ENCODE measurements at regions not wholly inside any gene's neighbourhood (a gene's known extent, or its start where the extent isn't known, plus 50 kb on each side); places are given as distances from the start of the nearest gene placed in this dataset.
"Not testable (repeated sequence)": the region's sequence is repeated elsewhere in the genome, so short reads cannot be mapped to it uniquely, and the experiment has no call there.

DNA sequence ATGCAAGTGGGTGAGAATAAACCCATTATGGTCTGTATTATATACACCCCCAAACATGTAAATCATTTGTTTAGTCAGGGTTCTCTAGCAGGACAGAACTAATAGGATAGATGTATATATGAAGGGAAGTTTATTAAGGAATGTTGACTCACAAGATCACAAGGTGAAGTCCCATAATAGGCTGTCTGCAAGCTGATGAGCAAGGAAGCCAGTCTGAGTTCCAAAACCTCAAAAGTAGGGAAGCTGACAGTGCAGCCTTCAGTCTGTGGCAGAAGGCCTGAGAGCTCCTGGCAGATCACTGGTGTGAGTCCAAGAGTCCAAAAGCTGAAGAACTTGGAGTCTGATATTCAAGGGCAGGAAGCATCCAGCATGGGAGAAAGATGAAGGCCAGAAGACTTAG lies 270.8 kb upstream of the PRICKLE1 start:
- H3K4me3 ChIP-seq (ENCODE audit: low read length); DNase-seq (ENCODE audit: low read depth, low spot score): not testable (repeated sequence)

DNA sequence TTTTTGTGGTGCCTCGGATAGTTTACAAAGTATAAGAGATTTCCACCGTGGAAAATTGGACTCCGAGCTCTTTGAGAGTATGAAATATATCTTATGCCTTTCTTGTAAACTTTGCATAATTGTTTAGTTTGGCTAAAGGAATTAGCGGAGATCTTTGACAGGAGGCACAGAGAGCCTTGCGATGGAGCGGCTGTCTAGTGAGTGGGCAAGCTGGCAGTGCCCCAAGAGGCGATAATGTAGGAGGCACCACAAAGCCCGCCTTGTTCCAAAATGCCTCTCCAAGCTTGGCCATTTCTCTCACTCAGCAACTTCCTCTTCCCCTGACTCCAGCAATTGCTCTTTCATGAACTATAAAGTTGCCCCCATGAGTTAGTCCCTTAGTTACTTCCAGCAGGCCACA lies 270.1 kb upstream of the PRICKLE1 start:
- no peak overlapping the region for H3K4me3 ChIP-seq (ENCODE audit: low read length)
- no peak for DNase-seq (ENCODE audit: low read depth, low spot score)

DNA sequence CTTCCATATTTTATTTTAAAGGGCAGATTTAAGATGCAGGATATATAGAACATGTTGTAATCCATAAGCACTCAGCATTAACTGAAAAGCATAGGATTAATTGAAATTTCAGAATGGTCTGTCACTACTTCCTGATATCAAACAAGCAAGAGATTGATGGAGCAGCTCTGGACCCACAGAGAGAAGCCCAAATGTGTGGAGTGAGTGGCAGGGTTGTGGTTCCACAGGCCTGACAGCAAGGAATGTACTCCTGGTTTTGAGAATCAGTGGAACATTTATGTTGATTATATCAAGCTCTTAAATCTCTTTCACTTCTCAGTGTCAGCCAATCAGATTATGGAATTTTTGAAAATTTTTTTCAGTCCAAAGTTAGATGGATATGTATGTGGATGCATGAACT lies 267.6 kb upstream of the PRICKLE1 start:
- DNase-seq (ENCODE audit: low read depth, low spot score): no peak

DNA sequence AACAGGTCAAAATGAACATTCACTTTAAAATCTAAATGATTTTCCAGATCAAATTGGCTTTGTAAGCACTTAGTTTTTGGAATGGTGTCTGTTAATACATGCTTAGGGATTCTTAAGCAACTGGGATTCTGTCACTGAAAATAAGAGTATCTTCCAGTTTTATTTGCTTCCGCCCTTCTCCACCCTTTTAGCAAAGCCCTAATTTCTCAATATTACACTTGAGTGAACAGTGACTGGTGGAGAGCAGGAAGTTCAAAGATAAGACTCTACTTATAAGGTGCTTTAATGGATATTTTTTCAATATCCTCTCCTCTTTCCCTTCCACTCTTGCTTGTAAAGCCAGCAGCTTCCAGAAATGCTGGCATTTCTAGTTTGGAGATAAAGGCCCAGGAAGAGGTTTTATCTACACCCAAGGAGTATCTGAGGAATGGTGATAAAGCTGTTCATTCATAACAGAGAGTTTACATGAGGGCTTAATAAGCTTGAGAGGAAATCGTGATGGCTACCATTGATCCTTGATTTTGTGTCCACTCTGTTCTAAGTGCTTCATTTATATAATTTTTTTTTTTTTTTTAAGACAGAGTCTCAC lies 265.9 kb upstream of the PRICKLE1 start:
- DNase-seq (ENCODE audit: low read depth, low spot score): no peak
- H3K4me3 ChIP-seq (ENCODE audit: low read length): no peak overlapping the region

More for the DNA sequence above, 267.6 kb upstream of the PRICKLE1 start:
- no peak overlapping the region for H3K4me3 ChIP-seq (ENCODE audit: low read length)

DNA sequence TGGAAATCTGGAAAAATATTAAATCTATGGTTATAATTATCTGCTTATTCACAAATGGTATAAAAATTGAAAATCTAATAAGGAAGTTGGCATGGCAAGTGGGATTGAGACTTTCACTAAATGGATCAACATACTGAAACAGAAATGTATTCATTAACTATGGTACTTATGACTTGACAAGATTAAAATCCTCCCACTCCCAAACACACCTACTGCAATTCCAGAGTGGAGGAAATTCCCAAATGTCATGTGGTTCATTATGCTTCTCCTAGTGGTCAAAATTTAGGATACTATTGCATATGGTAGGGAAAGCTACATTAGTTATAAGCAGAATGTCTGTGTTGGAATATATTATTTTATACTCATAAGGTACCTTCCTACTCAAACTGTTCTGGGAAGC lies 265.3 kb upstream of the PRICKLE1 start:
- DNase-seq (ENCODE audit: low read depth, low spot score): no peak
- H3K4me3 ChIP-seq (ENCODE audit: low read length): no peak overlapping the region

DNA sequence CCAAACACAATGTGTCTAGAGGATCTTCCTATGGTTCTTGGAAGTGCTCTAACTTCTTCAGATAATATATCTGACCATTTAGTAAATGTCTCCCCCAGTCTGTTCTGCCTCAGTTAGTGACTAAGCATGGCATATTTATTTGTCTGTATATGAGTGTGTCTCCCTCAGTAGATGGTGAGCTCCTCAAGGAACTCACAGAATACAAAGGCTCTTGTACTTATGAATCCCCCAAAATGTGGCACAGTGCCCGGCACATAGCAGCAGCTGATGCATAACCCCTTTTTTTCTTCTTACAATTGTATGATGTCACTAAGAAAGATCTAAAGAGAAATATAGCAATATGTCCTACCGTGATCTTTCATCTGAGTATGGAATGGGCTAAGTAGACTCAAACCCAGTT lies 264.7 kb upstream of the PRICKLE1 start:
- H3K4me3 ChIP-seq (ENCODE audit: low read length): no peak overlapping the region
- DNase-seq (ENCODE audit: low read depth, low spot score): no peak

DNA sequence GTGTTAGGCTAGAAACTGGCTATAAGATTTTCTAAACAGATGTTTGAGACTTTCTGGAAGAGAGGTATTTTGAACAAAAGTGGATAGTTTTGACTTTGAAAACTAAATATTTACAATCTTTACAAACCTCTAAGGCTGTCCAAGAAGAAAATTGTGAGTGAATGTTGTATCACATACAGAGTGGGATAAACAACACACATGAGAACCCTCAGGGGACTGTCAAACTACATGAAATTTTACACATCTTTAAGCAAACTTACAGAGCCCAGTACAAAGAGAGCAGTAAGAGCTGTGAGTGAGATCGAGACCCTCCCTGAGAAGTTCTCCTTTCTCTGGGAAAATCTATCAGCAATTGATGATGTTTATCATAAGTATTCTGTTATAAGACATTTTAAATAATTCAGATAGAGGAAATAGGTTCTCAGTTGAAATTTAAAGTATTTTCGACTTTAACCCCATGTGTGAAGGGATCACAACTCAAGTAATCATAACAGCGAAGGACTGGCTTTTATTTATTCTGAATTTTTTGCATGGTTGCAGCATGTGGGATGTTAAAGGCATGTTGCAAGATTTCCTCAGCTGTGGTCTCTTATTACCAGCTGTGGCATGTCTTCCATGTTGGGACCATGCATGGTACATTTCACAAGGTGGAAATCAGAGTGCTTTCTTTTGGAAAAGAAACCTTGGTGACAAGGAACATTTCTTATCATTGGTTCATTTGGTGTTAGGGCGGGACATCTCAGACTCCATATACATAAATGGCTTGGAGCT lies 264.0 kb upstream of the PRICKLE1 start:
- no peak for DNase-seq (ENCODE audit: low read depth, low spot score)

DNA sequence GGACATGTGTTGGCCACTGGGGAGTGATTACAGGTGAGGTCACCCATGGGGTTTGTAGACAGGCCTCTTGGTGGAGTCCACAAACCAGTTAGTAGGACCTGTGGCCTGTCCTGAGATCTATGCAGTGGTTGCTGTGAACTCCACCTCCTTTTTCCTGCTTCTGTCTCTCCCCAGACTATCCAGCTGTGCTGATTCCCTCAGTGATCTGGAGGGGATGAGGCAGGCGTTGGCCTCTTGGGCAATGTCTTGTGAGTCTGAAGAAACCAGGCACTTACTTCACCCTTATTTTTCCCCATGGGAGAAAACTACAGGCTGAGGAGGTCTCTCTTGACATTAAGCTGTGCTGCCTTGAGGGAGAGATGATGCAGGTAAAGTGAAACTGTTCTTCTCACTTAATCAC lies 257.2 kb upstream of the PRICKLE1 start:
- no peak for DNase-seq (ENCODE audit: low read depth, low spot score)

More for the DNA sequence above, 264.0 kb upstream of the PRICKLE1 start:
- no peak overlapping the region for H3K4me3 ChIP-seq (ENCODE audit: low read length)

DNA sequence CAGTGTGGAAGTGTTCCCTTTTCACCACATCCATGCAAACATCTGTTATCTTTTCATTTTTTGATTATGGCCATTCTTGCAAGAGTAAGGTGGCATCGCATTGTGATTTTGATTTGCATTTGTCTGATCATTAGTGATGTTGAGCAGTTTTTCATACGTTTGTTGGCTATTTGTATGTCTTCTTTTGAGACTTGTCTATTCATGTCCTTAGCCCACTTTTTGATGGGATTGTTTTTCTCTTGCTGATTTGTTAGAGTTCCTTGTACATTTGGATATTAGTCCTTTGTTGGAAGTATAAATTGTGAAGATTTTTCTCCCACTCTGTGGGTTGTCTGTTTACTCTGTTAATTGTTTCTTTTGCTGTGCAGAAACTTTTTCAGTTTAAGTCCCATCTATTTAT lies 244.5 kb upstream of the PRICKLE1 start:
- H3K4me3 ChIP-seq (ENCODE audit: low read length): no peak overlapping the region
- no peak for DNase-seq (ENCODE audit: low read depth, low spot score)

More for the DNA sequence above, 257.2 kb upstream of the PRICKLE1 start:
- H3K4me3 ChIP-seq (ENCODE audit: low read length): no peak overlapping the region

DNA sequence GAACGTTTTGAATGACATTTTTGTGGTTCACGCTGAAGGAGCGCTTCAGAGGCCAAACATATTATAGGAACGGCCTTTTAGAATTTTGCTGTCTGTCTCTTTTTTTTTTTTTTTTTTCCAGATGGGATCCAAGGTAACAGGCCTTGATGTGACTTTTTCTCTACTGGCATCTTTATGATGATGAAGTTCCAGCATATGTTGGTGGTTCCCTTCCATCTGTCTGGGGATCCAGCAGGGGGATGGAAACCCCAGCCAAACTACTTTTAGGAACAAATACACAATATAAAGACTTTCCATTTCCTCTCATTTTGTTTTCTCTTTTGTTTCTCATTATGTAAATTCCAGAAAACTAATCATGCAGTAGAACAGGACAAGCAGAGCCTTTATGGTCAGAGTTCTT lies 239.3 kb upstream of the PRICKLE1 start:
- no peak overlapping the region for H3K4me3 ChIP-seq (ENCODE audit: low read length)
- no peak for DNase-seq (ENCODE audit: low read depth, low spot score)

DNA sequence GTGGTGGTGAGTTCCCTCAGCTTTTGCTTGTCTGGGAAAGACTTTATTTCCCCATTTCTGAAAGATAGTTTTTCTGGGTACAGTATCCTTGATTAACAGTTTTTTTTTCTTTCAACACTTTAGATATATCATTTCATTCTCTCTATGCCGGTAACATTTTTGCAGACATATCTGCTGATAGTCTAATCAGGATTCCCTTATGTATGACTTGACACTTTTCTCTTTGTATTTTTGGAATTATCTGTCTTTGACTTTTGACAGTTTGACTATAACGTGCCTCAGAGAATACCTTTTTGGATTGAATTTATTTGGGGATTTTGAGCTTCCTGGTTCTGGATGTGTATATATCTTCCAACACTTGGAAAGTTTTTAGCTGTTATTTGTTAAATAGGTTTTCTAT lies 234.8 kb upstream of the PRICKLE1 start:
- DNase-seq (ENCODE audit: low read depth, low spot score): no peak
- H3K4me3 ChIP-seq (ENCODE audit: low read length): no peak overlapping the region

DNA sequence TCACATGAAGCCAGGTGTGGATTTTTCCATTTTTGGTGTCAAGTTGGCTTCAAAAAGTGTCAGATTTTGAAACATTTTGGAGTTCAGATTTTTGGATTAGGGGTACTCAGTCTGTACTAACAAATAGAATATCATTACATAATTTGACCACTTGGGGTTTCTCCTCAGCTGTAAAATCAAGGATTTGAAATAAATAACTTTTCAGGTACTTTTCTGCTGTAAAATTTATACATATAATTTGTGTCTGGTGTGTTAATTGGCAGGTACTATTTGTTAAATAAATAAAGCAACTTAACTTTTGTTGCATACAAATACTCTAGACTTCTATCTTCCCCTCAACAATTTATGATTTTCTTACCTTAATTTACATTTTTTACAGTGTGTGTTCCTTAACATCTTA lies 234.1 kb upstream of the PRICKLE1 start:
- H3K4me3 ChIP-seq (ENCODE audit: low read length): no peak overlapping the region
- DNase-seq (ENCODE audit: low read depth, low spot score): no peak

DNA sequence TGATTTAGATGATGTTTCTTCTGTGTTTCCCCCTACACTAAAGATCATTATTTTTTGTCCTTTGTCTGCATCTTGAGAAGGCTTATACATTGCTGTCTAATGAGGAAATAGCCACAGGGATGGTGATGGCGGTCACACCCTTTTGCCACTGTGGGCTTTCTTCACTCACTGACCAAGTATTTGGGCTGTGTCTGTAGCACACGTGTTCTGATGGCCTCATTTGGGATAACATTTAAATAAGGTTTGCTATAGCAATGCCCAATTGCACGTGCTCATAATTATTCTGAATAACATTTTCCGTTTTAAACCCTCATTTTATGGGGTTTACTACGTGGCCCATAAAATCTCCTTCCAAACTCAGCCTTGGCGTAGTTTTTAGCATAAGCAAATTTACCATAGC lies 230.3 kb upstream of the PRICKLE1 start:
- no peak for DNase-seq (ENCODE audit: low read depth, low spot score)
- H3K4me3 ChIP-seq (ENCODE audit: low read length): no peak overlapping the region

DNA sequence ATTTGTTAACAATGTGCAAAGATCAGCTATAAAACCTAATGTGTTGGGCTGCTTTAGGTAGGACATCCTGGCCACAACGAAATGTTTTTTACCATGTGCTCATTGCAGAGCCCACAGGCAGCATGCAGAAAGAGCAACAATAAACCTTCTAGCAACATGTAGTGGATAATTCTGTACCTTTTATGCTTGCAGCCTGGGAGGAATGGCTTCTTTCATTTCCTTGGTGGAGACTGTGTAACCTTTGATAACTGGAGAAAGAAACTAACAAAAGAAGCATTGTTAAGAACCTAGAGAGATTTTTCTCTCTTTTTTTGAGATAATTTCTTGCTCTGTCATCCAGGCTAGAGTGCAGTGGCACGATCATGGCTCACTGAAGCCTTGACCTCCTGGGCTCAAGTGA lies 225.5 kb upstream of the PRICKLE1 start:
- H3K4me3 ChIP-seq (ENCODE audit: low read length): no peak overlapping the region
- no peak for DNase-seq (ENCODE audit: low read depth, low spot score)

DNA sequence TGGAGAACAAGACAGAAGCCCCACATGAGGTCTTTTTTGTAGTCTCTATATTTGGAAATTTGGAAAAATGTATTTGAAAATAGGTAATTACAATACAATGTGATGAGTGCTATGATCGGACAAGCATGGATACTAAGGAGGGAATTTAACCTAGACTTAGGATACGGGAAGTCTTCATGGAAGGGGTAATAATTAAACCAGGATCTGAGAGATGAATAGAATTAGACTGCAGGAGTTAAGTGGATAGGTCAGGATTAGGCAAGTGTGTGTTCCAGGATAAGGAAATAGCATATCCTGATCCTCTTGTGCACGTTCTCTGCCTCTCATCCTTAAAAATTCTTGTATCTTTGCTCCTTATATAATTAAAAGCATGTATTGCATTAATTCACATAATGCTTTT lies 223.3 kb upstream of the PRICKLE1 start:
- no peak overlapping the region for H3K4me3 ChIP-seq (ENCODE audit: low read length)
- DNase-seq (ENCODE audit: low read depth, low spot score): no peak

DNA sequence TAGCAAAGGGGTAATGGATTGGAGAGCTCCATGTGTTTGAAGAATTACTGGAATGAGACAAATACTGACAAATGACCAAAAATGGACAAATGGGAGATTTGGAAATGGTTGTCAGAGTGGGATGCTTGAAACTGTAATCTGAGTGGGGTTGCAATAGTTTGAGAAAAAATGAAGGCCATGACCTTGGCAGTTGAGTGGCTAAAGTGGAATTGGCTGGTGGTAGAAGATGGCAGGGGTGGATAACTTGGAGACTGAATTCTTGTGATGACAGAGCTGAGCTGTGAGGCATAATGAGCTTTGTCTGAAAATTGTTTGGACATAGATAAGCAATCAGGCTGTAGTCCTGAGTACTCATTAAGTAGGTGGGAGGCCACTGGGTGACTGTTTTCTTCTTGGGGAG lies 222.5 kb upstream of the PRICKLE1 start:
- no peak for DNase-seq (ENCODE audit: low read depth, low spot score)

DNA sequence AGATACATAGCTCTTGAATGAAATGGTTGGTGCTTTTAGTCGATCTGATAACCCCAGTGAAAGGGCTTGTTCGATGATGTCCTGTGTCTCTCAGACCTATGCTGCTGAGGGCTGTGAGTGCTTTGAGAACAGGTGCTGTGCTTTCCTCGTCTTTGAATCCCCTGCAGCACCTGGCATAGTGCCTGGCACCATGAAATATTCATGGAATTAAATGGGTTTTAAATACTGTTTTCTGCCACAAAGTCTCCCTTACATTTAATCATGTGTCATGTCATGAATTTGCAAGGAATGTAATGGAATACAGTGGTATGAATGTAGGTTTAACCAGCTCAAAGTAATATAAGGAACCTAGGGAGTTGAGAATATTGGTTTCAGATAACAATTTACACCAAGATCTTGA lies 220.5 kb upstream of the PRICKLE1 start:
- no peak for DNase-seq (ENCODE audit: low read depth, low spot score)
- H3K4me3 ChIP-seq (ENCODE audit: low read length): no peak overlapping the region

More for the DNA sequence above, 222.5 kb upstream of the PRICKLE1 start:
- no peak overlapping the region for H3K4me3 ChIP-seq (ENCODE audit: low read length)

DNA sequence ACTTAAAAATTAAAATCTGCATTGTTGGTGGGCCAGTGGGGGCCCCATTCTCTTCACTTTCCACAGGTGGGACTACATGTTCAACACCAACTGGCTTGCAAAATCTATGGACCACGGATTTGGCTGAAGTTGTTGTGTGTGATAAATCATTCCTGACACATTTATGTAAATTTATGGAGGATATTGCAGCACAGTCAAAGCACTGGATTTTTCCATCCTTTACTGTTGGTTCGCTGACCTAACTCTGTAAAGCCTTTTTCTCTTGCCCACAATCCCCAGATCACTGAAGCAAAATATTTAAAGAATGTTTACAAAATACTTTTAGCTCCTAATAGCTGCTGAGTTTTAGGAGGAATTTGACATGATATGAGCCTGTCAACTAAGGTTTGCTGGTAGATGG lies 219.7 kb upstream of the PRICKLE1 start:
- no peak overlapping the region for H3K4me3 ChIP-seq (ENCODE audit: low read length)
- DNase-seq (ENCODE audit: low read depth, low spot score): no peak

DNA sequence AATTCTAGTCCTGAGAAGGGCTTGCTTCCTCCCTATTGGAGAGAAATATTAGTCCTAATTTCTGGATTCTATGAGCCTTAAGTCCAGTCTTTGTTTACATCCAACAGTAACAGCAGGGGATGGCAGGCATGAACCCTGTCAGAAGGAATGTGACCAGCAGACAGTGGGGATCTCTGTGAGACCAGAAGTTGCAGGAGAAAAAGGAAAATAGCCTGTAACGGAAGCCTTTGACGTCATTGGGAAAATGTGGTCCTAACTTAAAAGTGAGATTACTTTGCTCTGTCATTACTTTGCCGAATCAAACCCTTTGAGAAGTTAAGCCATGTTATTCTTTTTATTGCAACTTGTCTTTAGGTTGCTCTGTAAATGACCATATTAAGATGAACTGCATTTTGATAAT lies 218.2 kb upstream of the PRICKLE1 start:
- DNase-seq (ENCODE audit: low read depth, low spot score): no peak
- H3K4me3 ChIP-seq (ENCODE audit: low read length): no peak overlapping the region

DNA sequence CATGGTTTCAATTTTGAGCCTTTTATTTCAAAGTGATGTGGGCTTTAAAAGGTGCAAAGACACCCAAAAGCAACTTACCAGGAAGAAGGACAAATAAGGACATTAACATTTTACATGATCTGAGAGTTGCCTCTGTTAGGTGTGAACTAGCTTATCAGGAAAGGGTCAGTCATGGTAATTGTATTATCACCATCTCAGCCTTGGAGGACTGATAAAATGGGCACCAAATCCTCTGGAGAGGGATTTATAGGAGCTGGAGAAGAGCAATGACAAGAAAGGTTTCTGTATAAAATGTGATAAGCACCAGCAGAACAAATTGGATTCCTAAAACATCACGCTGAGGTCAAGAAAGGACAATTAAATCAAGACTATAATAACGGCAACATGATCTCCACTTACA lies 217.7 kb upstream of the PRICKLE1 start:
- DNase-seq (ENCODE audit: low read depth, low spot score): no peak
- no peak overlapping the region for H3K4me3 ChIP-seq (ENCODE audit: low read length)

DNA sequence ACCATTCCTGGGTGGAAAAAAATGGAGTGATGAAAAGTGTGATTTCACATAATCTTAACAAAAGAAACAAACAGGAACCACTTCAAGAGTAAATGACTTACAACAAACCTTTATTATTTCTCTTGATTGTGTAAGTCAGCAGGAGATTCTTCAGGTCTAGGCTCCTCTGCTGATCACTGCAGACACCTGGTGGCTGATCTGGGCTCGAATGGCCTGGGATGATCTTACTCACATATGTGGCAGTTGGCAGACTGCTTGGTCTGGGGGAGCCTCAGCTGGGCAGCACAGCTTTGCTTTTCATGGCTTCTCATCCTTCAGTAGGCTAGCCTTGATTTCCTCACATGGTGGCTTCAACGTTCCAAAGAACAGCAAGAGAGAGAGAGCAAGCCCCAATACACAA lies 215.4 kb upstream of the PRICKLE1 start:
- H3K4me3 ChIP-seq (ENCODE audit: low read length): no peak overlapping the region
- no peak for DNase-seq (ENCODE audit: low read depth, low spot score)
